Stomach (tissue), 4 donors: ENCODE measurements at regions not wholly inside any gene's neighbourhood (a gene's known extent, or its start where the extent isn't known, plus 50 kb on each side); places are given as distances from the start of the nearest gene placed in this dataset.

Experiments
- POLR2AphosphoS5 ChIP-seq, 3 donors: sonication (generic); formaldehyde crosslinking; IDR thresholded peaks; one replicate each; pipeline ENCODE4 v1.6.1; 2016; ENCODE audit warnings: antibody characterized with exemption in 3 of 3
- TF ChIP-seq, protein P1 (sequence below), 7 experiments: fragments of 450-650 bp in 4 of 7; fragments of 200-600 bp in 3 of 7; sonication (generic) in 3 of 7; IDR thresholded peaks; one replicate each; pipeline ENCODE4 v1.5.1; 2016 to 2019; ENCODE audit warnings: antibody characterized with exemption in 7 of 7, control low read depth in 2 of 7, mild to moderate bottlenecking in 1 of 7

GRCh38 chr19:28972058-28972852 lies 240.7 kb downstream of the UQCRFS1 start:
- TF ChIP-seq, protein P1, sequence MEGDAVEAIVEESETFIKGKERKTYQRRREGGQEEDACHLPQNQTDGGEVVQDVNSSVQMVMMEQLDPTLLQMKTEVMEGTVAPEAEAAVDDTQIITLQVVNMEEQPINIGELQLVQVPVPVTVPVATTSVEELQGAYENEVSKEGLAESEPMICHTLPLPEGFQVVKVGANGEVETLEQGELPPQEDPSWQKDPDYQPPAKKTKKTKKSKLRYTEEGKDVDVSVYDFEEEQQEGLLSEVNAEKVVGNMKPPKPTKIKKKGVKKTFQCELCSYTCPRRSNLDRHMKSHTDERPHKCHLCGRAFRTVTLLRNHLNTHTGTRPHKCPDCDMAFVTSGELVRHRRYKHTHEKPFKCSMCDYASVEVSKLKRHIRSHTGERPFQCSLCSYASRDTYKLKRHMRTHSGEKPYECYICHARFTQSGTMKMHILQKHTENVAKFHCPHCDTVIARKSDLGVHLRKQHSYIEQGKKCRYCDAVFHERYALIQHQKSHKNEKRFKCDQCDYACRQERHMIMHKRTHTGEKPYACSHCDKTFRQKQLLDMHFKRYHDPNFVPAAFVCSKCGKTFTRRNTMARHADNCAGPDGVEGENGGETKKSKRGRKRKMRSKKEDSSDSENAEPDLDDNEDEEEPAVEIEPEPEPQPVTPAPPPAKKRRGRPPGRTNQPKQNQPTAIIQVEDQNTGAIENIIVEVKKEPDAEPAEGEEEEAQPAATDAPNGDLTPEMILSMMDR (IDR thresholded peaks at IDR 0.05) = no peak
- TF ChIP-seq POLR2AphosphoS5 (IDR thresholded peaks at IDR 0.05) = no peak
